AG04450 (cell line): ENCODE measurements at regions not wholly inside any gene's neighbourhood (a gene's known extent, or its start where the extent isn't known, plus 50 kb on each side); places are given as distances from the start of the nearest gene placed in this dataset.

Source experiments
- CTCF ChIA-PET: fragments of 300-600, 350-600 bp; formaldehyde crosslinking; extraction: SDS; loops from one replicate; lab custom pipeline; 2022; ENCODE audit warnings: antibody characterized with exemption, inconsistent platforms; lab: Charles Lee
- POLR2A ChIA-PET: fragments of 350-600 bp; formaldehyde crosslinking; extraction: SDS; loops from one replicate; lab custom pipeline; 2021; ENCODE audit warnings: antibody characterized with exemption, inconsistent platforms; lab: Yijun Ruan, JAX
- DNase-seq: peaks from one replicate; pipeline ENCODE4 v3.0.0-alpha.2; 2011; ENCODE audit warnings: low read depth, low spot score
- H3K27ac ChIP-seq: one replicate; pipeline ENCODE4 v1.5.1; 2012; ENCODE audit warnings: low read depth, low read length, control low read depth
- H3K27me3 ChIP-seq: one replicate; pipeline ENCODE4 v1.6.0; 2012; ENCODE audit warnings: low read length; ENCODE audit not compliant: control insufficient read depth, insufficient read depth
- H3K4me3 ChIP-seq: 2 replicates; pipeline ENCODE4 v1.5.1; 2011; ENCODE audit warnings: mild to moderate bottlenecking, low read depth, low read length, control low read depth
- H3K9me3 ChIP-seq: 2 replicates; pipeline ENCODE4 v1.5.1; 2012; ENCODE audit warnings: low read length; ENCODE audit not compliant: control insufficient read depth, insufficient read depth
- TF ChIP-seq, protein P1 (sequence below): IDR thresholded peaks from 2 replicates; pipeline ENCODE4 v1.5.1; 2011; ENCODE audit warnings: low read depth, low read length, control low read depth, inconsistent platforms

DNA sequence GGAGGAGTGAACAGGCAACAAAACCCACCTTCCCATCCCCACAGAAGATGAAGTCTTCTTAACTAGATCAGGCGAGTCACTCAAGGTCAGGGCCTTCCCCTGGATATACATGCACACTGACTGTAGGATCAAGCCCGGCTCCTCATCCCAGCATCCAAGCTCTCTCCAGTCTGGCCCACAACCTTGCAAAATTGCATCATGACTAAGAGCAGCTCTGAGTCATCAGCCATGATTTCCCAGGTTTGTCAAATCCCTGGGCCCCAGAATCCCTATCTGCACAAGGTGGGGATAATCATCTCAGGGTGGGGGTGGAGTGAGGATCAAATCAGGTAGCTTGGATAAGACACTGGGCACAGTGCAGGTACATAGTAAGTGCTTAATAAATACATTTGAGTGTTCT lies 199.3 kb upstream of the GRIK3 start:
- H3K9me3 ChIP-seq, result no peaks in the 10 kb centered on the region
- TF ChIP-seq, protein P1, sequence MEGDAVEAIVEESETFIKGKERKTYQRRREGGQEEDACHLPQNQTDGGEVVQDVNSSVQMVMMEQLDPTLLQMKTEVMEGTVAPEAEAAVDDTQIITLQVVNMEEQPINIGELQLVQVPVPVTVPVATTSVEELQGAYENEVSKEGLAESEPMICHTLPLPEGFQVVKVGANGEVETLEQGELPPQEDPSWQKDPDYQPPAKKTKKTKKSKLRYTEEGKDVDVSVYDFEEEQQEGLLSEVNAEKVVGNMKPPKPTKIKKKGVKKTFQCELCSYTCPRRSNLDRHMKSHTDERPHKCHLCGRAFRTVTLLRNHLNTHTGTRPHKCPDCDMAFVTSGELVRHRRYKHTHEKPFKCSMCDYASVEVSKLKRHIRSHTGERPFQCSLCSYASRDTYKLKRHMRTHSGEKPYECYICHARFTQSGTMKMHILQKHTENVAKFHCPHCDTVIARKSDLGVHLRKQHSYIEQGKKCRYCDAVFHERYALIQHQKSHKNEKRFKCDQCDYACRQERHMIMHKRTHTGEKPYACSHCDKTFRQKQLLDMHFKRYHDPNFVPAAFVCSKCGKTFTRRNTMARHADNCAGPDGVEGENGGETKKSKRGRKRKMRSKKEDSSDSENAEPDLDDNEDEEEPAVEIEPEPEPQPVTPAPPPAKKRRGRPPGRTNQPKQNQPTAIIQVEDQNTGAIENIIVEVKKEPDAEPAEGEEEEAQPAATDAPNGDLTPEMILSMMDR, result no peak
- H3K27ac ChIP-seq, result no peak overlapping the region
- H3K27me3 ChIP-seq, result no peaks in the 10 kb centered on the region
- ChIA-PET CTCF (no interaction called here), POLR2A (no interaction called here)
- no peak overlapping the region for H3K4me3 ChIP-seq
- DNase-seq, result no peak

DNA sequence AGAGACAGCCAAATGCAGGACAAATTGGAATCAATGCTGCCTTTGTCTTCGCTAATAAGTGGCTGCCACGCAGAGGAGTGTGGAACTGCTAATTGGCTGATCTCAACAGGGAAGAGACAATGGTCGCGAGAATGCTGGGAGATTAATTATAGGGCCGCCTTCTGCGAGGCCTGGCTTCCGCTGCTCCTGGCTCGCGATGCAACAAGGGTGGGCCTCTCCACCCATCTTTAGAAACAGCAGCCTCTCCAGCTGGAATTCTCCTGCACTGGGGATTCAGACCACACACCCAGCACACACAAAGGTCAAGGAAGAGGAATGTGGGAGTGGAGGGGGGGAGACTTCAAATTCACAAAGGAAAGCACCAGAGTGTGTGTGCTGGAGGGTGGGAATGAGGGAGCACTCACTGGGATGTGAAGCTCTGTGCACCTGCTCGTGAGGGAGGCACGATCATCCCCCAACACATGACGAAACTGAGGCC lies 200.7 kb upstream of the GRIK3 start:
- ChIA-PET CTCF (no interaction called here), POLR2A (no interaction called here)
- TF ChIP-seq, protein P1, result no peak

DNA sequence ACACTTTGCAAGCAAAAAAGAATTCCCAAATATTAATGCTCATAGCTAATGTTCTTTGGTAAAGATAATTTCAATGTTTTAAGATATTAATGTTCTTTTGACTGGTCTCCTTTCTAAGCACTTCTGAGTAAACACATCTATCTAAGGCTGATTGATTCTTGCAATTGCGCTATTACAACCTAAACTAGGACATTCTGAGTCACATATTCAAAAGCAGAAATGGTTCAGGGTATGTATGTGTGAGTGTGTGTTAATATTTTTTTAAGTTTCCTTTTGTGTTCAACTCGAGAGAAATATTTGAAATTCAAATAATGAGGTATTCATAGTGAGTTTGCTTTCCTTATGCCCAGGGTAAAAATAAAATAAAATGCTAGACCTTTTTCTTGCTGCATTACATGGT lies 203.6 kb upstream of the GRIK3 start:
- ChIA-PET CTCF (no interaction called here), POLR2A (no interaction called here)
- Histone ChIP-seq H3K27me3 (no peaks in the 10 kb centered on the region), H3K9me3 (no peaks in the 10 kb centered on the region), H3K27ac (no peak overlapping the region), H3K4me3 (no peak overlapping the region)
- no peak for DNase-seq
- TF ChIP-seq, protein P1, result no peak

More for the DNA sequence above, 200.7 kb upstream of the GRIK3 start:
- no peaks in the 10 kb centered on the region for H3K9me3 ChIP-seq
- no peak overlapping the region for H3K27ac ChIP-seq
- no peak overlapping the region for H3K4me3 ChIP-seq
- H3K27me3 ChIP-seq, result no peaks in the 10 kb centered on the region
- no peak for DNase-seq

DNA sequence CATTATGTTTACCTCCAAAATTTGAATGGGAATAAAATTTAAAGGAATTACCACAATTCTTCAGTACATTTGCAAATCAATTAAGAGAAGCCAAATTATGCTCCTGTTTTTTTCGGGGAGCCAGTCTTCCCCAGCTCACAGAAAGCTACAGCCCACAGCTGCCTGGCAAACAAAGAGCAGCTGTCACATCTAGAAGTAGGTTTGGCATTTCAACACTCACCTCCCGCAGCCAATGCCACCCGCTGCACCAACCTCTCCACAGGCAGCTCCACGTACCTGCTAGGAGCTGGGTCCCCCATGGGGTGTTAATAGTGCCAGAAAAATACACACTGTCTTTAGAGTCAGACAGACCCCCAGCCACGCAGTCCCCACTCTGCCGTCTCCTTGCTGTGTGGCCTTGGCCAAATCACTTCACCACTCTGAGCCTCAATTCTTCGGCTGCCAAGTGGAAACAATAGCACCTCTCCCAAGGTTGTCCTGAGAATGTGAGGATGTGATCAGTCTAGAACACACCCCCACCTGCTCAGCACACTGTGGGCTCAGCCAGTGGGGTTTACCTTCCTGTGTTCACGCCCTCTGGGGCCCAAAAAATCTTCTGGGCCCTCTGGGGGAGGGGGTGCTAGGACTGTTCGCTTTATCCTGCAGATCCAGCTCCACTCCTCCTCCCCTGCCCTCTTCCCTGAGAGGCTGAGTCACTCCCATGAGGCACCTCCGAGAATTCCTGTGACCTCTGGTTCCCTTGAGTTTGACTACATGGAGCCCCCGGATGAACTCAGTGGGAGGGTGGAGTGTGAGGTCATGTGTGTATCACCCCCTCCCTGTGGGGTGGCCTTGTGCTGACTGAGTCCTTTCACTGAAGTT lies 204.3 kb upstream of the GRIK3 start:
- no peak for DNase-seq
- POLR2A ChIA-PET, result no interaction called here
- CTCF ChIA-PET, result no interaction called here
- Histone ChIP-seq H3K9me3 (no peaks in the 10 kb centered on the region), H3K27ac (no peak overlapping the region), H3K27me3 (no peaks in the 10 kb centered on the region), H3K4me3 (no peak overlapping the region)
- TF ChIP-seq, protein P1, result no peak

DNA sequence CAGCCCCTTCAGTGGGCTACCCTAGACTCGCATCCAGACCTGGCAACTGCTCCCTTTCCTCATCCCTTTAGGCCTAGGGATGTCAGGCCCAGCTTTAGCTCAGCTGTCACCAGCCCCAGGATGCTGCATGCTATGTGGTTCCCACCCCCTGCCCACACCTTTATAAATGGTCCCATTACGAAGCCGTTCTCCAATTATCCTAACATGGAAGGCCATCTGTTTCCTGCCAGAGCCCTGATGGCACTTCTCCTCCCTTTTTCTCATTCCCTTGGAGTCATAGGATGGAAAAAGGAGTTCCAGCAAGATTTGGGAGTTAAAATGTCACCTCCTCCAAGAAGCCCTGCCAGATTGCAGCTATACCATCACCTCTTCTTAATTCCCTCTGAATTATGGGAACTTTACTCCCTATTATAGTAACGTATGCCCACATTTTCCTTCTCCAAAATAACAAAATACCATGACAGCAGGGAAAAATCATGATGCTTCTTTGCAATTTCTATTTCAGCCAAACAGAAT lies 205.0 kb upstream of the GRIK3 start:
- Histone ChIP-seq H3K4me3 (no peak overlapping the region), H3K27me3 (no peaks in the 10 kb centered on the region), H3K27ac (no peak overlapping the region), H3K9me3 (no peaks in the 10 kb centered on the region)
- ChIA-PET CTCF (no interaction called here), POLR2A (no interaction called here)
- no peak for DNase-seq
- TF ChIP-seq, protein P1, result no peak
